ENCODE measurements at regions not wholly inside any gene's neighbourhood (a gene's known extent, or its start where the extent isn't known, plus 50 kb on each side); places are given as distances from the start of the nearest gene placed in this dataset.

DNA sequence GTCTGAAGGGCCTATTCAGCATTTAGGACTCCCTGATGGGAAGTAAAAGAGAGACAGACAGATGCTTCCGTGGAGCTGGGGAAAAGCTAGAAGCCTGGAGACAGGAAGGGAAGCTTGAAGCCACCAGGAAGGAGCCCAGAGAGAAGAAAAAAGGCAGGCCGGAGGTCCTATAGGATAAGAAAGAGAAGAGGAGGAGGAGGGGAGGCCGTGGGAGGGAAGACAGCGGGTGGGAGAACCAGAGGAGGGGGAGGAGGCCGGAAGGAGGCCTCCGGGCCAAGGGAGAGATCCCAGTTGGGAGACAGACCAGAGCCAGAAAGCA is 107.1 kb upstream of the PKDCC start:
- Histone ChIP-seq H3K4me3 (no peak overlapping the region), H3K27ac (peak overlapping the region in 1 of 2 experiments; percentile 91; a peak in 3 of 6 replicates), H3K4me1 (peaks cover 26% of the 10 kb centered on the region), H3K4me2 (no peak overlapping the region), H3K9me3 (no peaks in the 10 kb centered on the region)
- DNase-seq (ENCODE audit: low read depth in 1 of 2, low spot score in 1 of 2), result no peak
- no peak for TF ChIP-seq HOXB13 (CRISPR knock-in tag; IDR thresholded peaks at IDR 0.05; ENCODE audit: low read depth)
- WGBS (ENCODE audit: missing lambda C conversion rate), result 67% methylated on average over 6 of the region's 6 CpGs
- POLR2A ChIA-PET, result no interaction called here
- CTCF ChIA-PET, result interaction anchor here (1.4 to 2.6 kb wide), 3 partner anchors 17 to 146 kb away, joined by 3 to 6 read pairs (median 6); no protein-coding TSS in a partner anchor
- FAIRE-seq, result no peak
- ATAC-seq, result no peak

DNA sequence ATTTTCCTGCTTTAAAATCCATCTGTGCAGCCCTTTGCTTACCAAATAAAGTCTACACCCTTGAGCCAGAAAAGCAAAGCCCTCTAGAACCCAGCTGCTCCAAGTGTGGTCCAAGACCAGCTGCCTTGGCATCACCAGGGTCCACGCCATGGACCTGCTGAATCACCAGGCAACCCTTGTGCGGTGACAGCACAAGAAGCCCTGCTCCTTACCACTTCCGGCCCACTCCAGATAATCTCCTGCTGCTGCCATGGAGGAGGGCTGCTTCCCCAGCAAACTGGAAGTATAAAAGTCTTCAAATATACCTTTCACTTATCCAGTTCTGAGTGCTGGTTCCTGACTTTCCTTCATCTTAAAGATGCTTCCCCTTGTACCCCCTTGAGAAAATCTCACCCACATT is 106.0 kb upstream of the PKDCC start:
- ChIA-PET POLR2A (no interaction called here), CTCF (interaction anchor here (1.0 to 2.6 kb wide), 3 partner anchors 15 to 145 kb away, joined by 3 to 6 read pairs (median 3); no protein-coding TSS in a partner anchor)
- TF ChIP-seq POLR2A (IDR thresholded peaks at IDR 0.05; ENCODE audit: low read length), result no peak
- TF ChIP-seq TFCP2L1 (CRISPR knock-in tag; IDR thresholded peaks at IDR 0.05), result no peak
- no peak for TF ChIP-seq JUNB (IDR thresholded peaks at IDR 0.05)
- no peak for TF ChIP-seq RARB (CRISPR knock-in tag; IDR thresholded peaks at IDR 0.05)
- TF ChIP-seq CBX8 (IDR thresholded peaks at IDR 0.05), result no peak
- peaks cover 20% of the 10 kb centered on the region for H3K4me1 ChIP-seq
- WGBS (ENCODE audit: missing lambda C conversion rate), result 94% methylated on average over 3 of the region's 3 CpGs
- DNase-seq (ENCODE audit: low read depth in 1 of 2, low spot score in 1 of 2), result no peak
- no peak for ATAC-seq
- no peak overlapping the region for H3K4me2 ChIP-seq
- H3K9me3 ChIP-seq, result no peaks in the 10 kb centered on the region
- no peak for FAIRE-seq
- H3K27ac ChIP-seq, result peak overlapping the region in 1 of 2 experiments; percentile 39; a peak in 2 of 6 replicates
- H3K4me3 ChIP-seq, result no peak overlapping the region

DNA sequence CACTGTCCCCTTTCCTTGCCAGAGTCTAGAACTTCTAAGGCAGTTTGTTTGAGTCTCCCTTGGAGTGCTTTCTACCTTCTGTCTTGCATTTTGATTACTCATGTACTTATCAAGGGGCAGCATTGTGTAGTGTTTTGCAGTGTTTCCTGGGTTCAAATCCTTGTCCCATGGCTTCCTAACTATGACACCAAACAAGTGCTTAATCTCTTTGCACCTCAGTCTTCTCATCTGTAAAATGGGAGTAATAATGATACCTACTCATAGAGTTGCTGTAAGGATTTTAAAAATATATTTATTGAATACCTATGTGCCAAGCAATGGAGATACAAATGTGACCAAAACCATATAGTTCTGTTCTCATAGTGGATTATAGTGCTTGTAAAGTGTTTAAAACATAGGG is 105.5 kb upstream of the PKDCC start:
- H3K4me2 ChIP-seq, result no peak overlapping the region
- FAIRE-seq (no peak), ATAC-seq (no peak), DNase-seq (ENCODE audit: low read depth in 1 of 2, low spot score in 1 of 2) (no peak)
- H3K9me3 ChIP-seq, result no peaks in the 10 kb centered on the region
- POLR2A ChIA-PET, result no interaction called here
- peaks cover 18% of the 10 kb centered on the region for H3K4me1 ChIP-seq
- no peak overlapping the region; a peak in 1 of 6 replicates for H3K27ac ChIP-seq
- TF ChIP-seq, protein P1, sequence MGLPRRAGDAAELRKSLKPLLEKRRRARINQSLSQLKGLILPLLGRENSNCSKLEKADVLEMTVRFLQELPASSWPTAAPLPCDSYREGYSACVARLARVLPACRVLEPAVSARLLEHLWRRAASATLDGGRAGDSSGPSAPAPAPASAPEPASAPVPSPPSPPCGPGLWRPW (IDR thresholded peaks at IDR 0.05), result no peak
- TF ChIP-seq, protein P2, sequence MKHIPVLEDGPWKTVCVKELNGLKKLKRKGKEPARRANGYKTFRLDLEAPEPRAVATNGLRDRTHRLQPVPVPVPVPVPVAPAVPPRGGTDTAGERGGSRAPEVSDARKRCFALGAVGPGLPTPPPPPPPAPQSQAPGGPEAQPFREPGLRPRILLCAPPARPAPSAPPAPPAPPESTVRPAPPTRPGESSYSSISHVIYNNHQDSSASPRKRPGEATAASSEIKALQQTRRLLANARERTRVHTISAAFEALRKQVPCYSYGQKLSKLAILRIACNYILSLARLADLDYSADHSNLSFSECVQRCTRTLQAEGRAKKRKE (CRISPR knock-in tag; IDR thresholded peaks at IDR 0.05; ENCODE audit: low read depth), result no peak
- TF ChIP-seq CHD2 (IDR thresholded peaks at IDR 0.05; ENCODE audit: low read length, partially characterized antibody) (no peak), FOSB (CRISPR knock-in tag; IDR thresholded peaks at IDR 0.05) (no peak), MAZ (IDR thresholded peaks at IDR 0.05; ENCODE audit: borderline replicate concordance, low read depth, low read length) (no peak), RNF2 (IDR thresholded peaks at IDR 0.05; ENCODE audit: borderline replicate concordance, low read depth) (no peak), KDM1A (IDR thresholded peaks at IDR 0.05; ENCODE audit: low read depth) (no peak), HOXB5 (CRISPR knock-in tag; IDR thresholded peaks at IDR 0.05) (no peak), CBX2 (IDR thresholded peaks at IDR 0.05; ENCODE audit: borderline replicate concordance, low read depth) (no peak)
- TF ChIP-seq, protein P3, sequence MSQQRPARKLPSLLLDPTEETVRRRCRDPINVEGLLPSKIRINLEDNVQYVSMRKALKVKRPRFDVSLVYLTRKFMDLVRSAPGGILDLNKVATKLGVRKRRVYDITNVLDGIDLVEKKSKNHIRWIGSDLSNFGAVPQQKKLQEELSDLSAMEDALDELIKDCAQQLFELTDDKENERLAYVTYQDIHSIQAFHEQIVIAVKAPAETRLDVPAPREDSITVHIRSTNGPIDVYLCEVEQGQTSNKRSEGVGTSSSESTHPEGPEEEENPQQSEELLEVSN (IDR thresholded peaks at IDR 0.05; ENCODE audit: borderline replicate concordance, low read depth), result no peak
- TF ChIP-seq, protein P4, sequence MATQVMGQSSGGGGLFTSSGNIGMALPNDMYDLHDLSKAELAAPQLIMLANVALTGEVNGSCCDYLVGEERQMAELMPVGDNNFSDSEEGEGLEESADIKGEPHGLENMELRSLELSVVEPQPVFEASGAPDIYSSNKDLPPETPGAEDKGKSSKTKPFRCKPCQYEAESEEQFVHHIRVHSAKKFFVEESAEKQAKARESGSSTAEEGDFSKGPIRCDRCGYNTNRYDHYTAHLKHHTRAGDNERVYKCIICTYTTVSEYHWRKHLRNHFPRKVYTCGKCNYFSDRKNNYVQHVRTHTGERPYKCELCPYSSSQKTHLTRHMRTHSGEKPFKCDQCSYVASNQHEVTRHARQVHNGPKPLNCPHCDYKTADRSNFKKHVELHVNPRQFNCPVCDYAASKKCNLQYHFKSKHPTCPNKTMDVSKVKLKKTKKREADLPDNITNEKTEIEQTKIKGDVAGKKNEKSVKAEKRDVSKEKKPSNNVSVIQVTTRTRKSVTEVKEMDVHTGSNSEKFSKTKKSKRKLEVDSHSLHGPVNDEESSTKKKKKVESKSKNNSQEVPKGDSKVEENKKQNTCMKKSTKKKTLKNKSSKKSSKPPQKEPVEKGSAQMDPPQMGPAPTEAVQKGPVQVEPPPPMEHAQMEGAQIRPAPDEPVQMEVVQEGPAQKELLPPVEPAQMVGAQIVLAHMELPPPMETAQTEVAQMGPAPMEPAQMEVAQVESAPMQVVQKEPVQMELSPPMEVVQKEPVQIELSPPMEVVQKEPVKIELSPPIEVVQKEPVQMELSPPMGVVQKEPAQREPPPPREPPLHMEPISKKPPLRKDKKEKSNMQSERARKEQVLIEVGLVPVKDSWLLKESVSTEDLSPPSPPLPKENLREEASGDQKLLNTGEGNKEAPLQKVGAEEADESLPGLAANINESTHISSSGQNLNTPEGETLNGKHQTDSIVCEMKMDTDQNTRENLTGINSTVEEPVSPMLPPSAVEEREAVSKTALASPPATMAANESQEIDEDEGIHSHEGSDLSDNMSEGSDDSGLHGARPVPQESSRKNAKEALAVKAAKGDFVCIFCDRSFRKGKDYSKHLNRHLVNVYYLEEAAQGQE (IDR thresholded peaks at IDR 0.05), result no peak
- H3K4me3 ChIP-seq, result no peak overlapping the region
- CTCF ChIA-PET, result interaction anchor here (1.0 to 2.6 kb wide), 2 partner anchors 89 to 144 kb away, joined by 3 to 6 read pairs; no protein-coding TSS in a partner anchor

Data from A549 (cell line).